Parathyroid adenoma (tissue), 2 donors: ENCODE measurements at regions not wholly inside any gene's neighbourhood (a gene's known extent, or its start where the extent isn't known, plus 50 kb on each side); places are given as distances from the start of the nearest gene placed in this dataset.

ENCODE experiments used
- H2AFZ ChIP-seq: fragments of 300-600 bp; sonication (generic); one replicate; pipeline ENCODE4 v1.7.0; 2017; ENCODE audit warnings: antibody characterized with exemption, mild to moderate bottlenecking
- H3K27ac ChIP-seq: fragments of 300-600 bp; sonication (generic); one replicate; pipeline ENCODE4 v1.7.0; 2017
- H3K27me3 ChIP-seq: fragments of 300-600 bp; sonication (generic); one replicate; pipeline ENCODE4 v1.7.0; 2017; ENCODE audit warnings: low read length; ENCODE audit not compliant: control insufficient read depth, insufficient read depth
- H3K36me3 ChIP-seq: fragments of 300-600 bp; sonication (generic); one replicate; pipeline ENCODE4 v1.7.0; 2017; ENCODE audit warnings: low read length; ENCODE audit not compliant: control insufficient read depth, insufficient read depth
- H3K4me1 ChIP-seq: fragments of 300-600 bp; sonication (generic); one replicate; pipeline ENCODE4 v1.7.0; 2017; ENCODE audit warnings: control low read depth
- H3K4me2 ChIP-seq: fragments of 300-600 bp; sonication (generic); one replicate; pipeline ENCODE4 v1.7.0; 2017; ENCODE audit warnings: low read length
- H3K4me3 ChIP-seq: fragments of 300-600 bp; sonication (generic); one replicate; pipeline ENCODE4 v1.7.0; 2017; ENCODE audit warnings: low read depth, low read length
- H3K79me2 ChIP-seq: fragments of 300-600 bp; sonication (generic); one replicate; pipeline ENCODE4 v1.7.0; 2017; ENCODE audit warnings: control low read depth
- H3K9ac ChIP-seq: fragments of 300-600 bp; sonication (generic); one replicate; pipeline ENCODE4 v1.7.0; 2017; ENCODE audit warnings: mild to moderate bottlenecking
- H3K9me3 ChIP-seq: fragments of 300-600 bp; sonication (generic); one replicate; pipeline ENCODE4 v1.7.0; 2017; ENCODE audit warnings: low read length; ENCODE audit not compliant: control insufficient read depth
- CTCF ChIP-seq: fragments of 300-600 bp; sonication (generic); IDR thresholded peaks from one replicate; pipeline ENCODE4 v1.7.0; 2017; ENCODE audit warnings: antibody characterized with exemption, mild to moderate bottlenecking
- donor health status: primary hyperparathyroidism.

- no peak for TF ChIP-seq CTCF
- Histone ChIP-seq H3K9ac (no peak overlapping the region), H3K4me3 (no peak overlapping the region), H3K4me2 (no peak overlapping the region), H3K36me3 (no peaks in the 10 kb centered on the region), H2AFZ (no peak overlapping the region), H3K27ac (no peak overlapping the region), H3K79me2 (no peaks in the 10 kb centered on the region), H3K27me3 (no peaks in the 10 kb centered on the region), H3K9me3 (no peaks in the 10 kb centered on the region), H3K4me1 (no peaks in the 10 kb centered on the region)
Measured at GRCh38 chr16:75987323-75987722, 261.0 kb upstream of the CPHXL start.

- Histone ChIP-seq H2AFZ (no peak overlapping the region), H3K36me3 (no peaks in the 10 kb centered on the region), H3K9me3 (no peaks in the 10 kb centered on the region), H3K27ac (no peak overlapping the region), H3K79me2 (no peaks in the 10 kb centered on the region), H3K9ac (no peak overlapping the region), H3K4me3 (no peak overlapping the region), H3K4me1 (no peaks in the 10 kb centered on the region), H3K27me3 (no peaks in the 10 kb centered on the region), H3K4me2 (no peak overlapping the region)
- no peak for TF ChIP-seq CTCF
Measured at GRCh38 chr16:75996491-75996890, 270.2 kb upstream of the CPHXL start.

- H3K27ac ChIP-seq: no peak overlapping the region
- H3K4me1 ChIP-seq: no peaks in the 10 kb centered on the region
- H3K4me2 ChIP-seq: no peak overlapping the region
- H3K36me3 ChIP-seq: no peaks in the 10 kb centered on the region
- TF ChIP-seq CTCF: no peak
- H3K27me3 ChIP-seq: no peaks in the 10 kb centered on the region
- no peak overlapping the region for H2AFZ ChIP-seq
- H3K4me3 ChIP-seq: no peak overlapping the region
- H3K9ac ChIP-seq: no peak overlapping the region
- H3K9me3 ChIP-seq: no peaks in the 10 kb centered on the region
- H3K79me2 ChIP-seq: no peaks in the 10 kb centered on the region
Measured at GRCh38 chr16:75997606-75998005, 271.3 kb upstream of the CPHXL start.

- Histone ChIP-seq H2AFZ (no peak overlapping the region), H3K4me2 (no peak overlapping the region), H3K4me1 (no peaks in the 10 kb centered on the region)
Measured at GRCh38 chr16:76007645-76008044, 269.6 kb upstream of the CNTNAP4 start.

More at GRCh38 chr16:76007645-76008044, 269.6 kb upstream of the CNTNAP4 start:
- Histone ChIP-seq H3K9ac (no peak overlapping the region), H3K4me3 (no peak overlapping the region), H3K36me3 (no peaks in the 10 kb centered on the region), H3K9me3 (no peaks in the 10 kb centered on the region), H3K79me2 (no peaks in the 10 kb centered on the region), H3K27ac (no peak overlapping the region), H3K27me3 (no peaks in the 10 kb centered on the region)
- no peak for TF ChIP-seq CTCF
